ENCODE measurements at regions not wholly inside any gene's neighbourhood (a gene's known extent, or its start where the extent isn't known, plus 50 kb on each side); places are given as distances from the start of the nearest gene placed in this dataset.

GRCh38 chr2:18237298-18237697, 323.2 kb downstream of the RDH14 start:
- CTCF ChIA-PET (ENCODE audit: partially characterized antibody): interaction anchor here (0.6 to 0.8 kb wide), 3 partner anchors 10 to 150 kb away, joined by 3 read pairs; no protein-coding TSS in a partner anchor
- Histone ChIP-seq H3K4me1 (replicated peaks in 1 of 4; ENCODE audit: control insufficient read depth in 3 of 4, insufficient read depth in 4 of 4, low read length in 3 of 4) (no peaks in the 10 kb centered on the region), H4K8ac (ENCODE audit: extremely low read depth, insufficient read depth, low read length) (no peak overlapping the region), H3K56ac (replicated peaks; ENCODE audit: insufficient read length, low read depth, low read length) (no peak overlapping the region), H2AK5ac (ENCODE audit: low read depth, low read length) (no peak overlapping the region), H2BK20ac (ENCODE audit: low read length) (no peak overlapping the region), H3K27ac (ENCODE audit: low read depth, low read length) (no peak overlapping the region), H3K4me3 (ENCODE audit: extremely low read depth in 1 of 4, insufficient read depth in 2 of 4, low read depth in 3 of 4, low read length in 4 of 4) (no peak overlapping the region), H4K20me1 (replicated peaks in 1 of 2; ENCODE audit: control insufficient read depth in 1 of 2, insufficient read depth in 2 of 2, low read length in 2 of 2) (no peaks in the 10 kb centered on the region), H3K36me3 (ENCODE audit: control insufficient read depth in 2 of 4, insufficient read depth in 4 of 4, low read length in 3 of 4) (no peaks in the 10 kb centered on the region), H3K9ac (replicated peaks in 1 of 4; ENCODE audit: extremely low read depth in 1 of 4, low read depth in 3 of 4, low read length in 3 of 4) (no peak overlapping the region), H4K91ac (replicated peaks; ENCODE audit: insufficient read length, low read length) (no peak overlapping the region), H3K27me3 (replicated peaks in 1 of 4; ENCODE audit: control insufficient read depth in 3 of 4, extremely low read depth in 1 of 4, insufficient read depth in 3 of 4, low read length in 3 of 4) (no peaks in the 10 kb centered on the region), H2AFZ (ENCODE audit: low read length) (0 out of 2 replicates have a peak overlapping the region, but pooled peaks have one; percentile 13), H2BK12ac (ENCODE audit: low read depth, low read length) (no peak overlapping the region), H3K14ac (ENCODE audit: insufficient read length) (no peak overlapping the region), H3K23ac (ENCODE audit: insufficient read length) (no peak overlapping the region), H2BK15ac (ENCODE audit: low read length) (no peak overlapping the region), H3K79me1 (ENCODE audit: low read depth, low read length) (no peaks in the 10 kb centered on the region), H2BK5ac (ENCODE audit: low read depth, low read length) (no peak overlapping the region), H4K5ac (ENCODE audit: insufficient read length, low read depth, low read length) (no peak overlapping the region), H3K4ac (replicated peaks; ENCODE audit: insufficient read length, low read depth, low read length) (no peak overlapping the region), H3K79me2 (ENCODE audit: control insufficient read depth in 1 of 2, insufficient read depth in 2 of 2, low read length in 2 of 2) (no peaks in the 10 kb centered on the region), H3K18ac (ENCODE audit: extremely low read depth, low read length) (no peak overlapping the region), H3K4me2 (ENCODE audit: insufficient read depth in 1 of 2, low read depth in 2 of 2, low read length in 2 of 2) (no peak overlapping the region), H2BK120ac (replicated peaks; ENCODE audit: low read depth, low read length) (no peak overlapping the region), H3K23me2 (ENCODE audit: low read depth, low read length) (no peaks in the 10 kb centered on the region), H3K9me3 (ENCODE audit: insufficient read depth in 2 of 2, low read depth in 1 of 2, low read length in 1 of 2) (no peaks in the 10 kb centered on the region)
- WGBS, 2 experiments (ENCODE audit: extremely low coverage in 1 of 2, insufficient coverage in 1 of 2, insufficient read length in 1 of 2, insufficient replicate concordance in 2 of 2, low coverage in 1 of 2, low lambda C conversion rate in 2 of 2, missing lambda C conversion rate in 1 of 2): 94% methylated on average over 2 of the region's 2 CpGs; no CpG with 5 or more reads in 1 of the 2 experiments
- DNase-seq (ENCODE audit: low read depth in 1 of 2, low spot score in 2 of 2) (no peak), FAIRE-seq (no peak)
- POLR2A ChIA-PET (ENCODE audit: partially characterized antibody): no interaction called here
- TF ChIP-seq EZH2 (IDR thresholded peaks at IDR 0.05; ENCODE audit: low read depth, low read length, severe bottlenecking) (no peak), TEAD4 (IDR thresholded peaks at IDR 0.05; ENCODE audit: low read depth, low read length) (no peak), TAF1 (IDR thresholded peaks at IDR 0.05; ENCODE audit: low read depth, low read length) (no peak), ASH2L (IDR thresholded peaks at IDR 0.05; ENCODE audit: low read length) (no peak), TBP (IDR thresholded peaks at IDR 0.05; ENCODE audit: low read depth, low read length) (no peak), MAX (IDR thresholded peaks at IDR 0.05) (no peak), CREB1 (IDR thresholded peaks at IDR 0.05) (no peak), MAFK (IDR thresholded peaks at IDR 0.05; ENCODE audit: low read depth, low read length) (no peak)
